ENCODE measurements at regions not wholly inside any gene's neighbourhood (a gene's known extent, or its start where the extent isn't known, plus 50 kb on each side); places are given as distances from the start of the nearest gene placed in this dataset.

GRCh38 chr14:85883101-85883500, 353.2 kb downstream of the FLRT2 start:
- Histone ChIP-seq H3K4me3 (ENCODE audit: low read length) (no peak overlapping the region), H3K27me3 (ENCODE audit: control insufficient read depth, insufficient read depth, low read length, poor library complexity, severe bottlenecking) (no peaks in the 10 kb centered on the region), H3K36me3 (ENCODE audit: control insufficient read depth, insufficient read depth, low read length) (no peaks in the 10 kb centered on the region), H3K9me3 (ENCODE audit: control insufficient read depth, low read length) (no peaks in the 10 kb centered on the region), H3K27ac (ENCODE audit: low read depth, low read length) (no peak overlapping the region), H3K9ac (ENCODE audit: extremely low read depth, low read length, poor library complexity, severe bottlenecking) (no peak overlapping the region), H3K4me1 (ENCODE audit: control insufficient read depth, insufficient read depth, low read length) (no peaks in the 10 kb centered on the region)
- no peak overlapping the region for H3K4me3 Mint-ChIP-seq
- H3K27me3 Mint-ChIP-seq (ENCODE audit: insufficient read depth), result no peaks in the 10 kb centered on the region
- peaks cover 3% of the 10 kb centered on the region for H3K9me3 Mint-ChIP-seq
- TF ChIP-seq CTCF (conservative IDR thresholded peaks at IDR 0.05), result no peak
- no peak overlapping the region for H3K27ac Mint-ChIP-seq
- DNase-seq, result no peak
- no peaks in the 10 kb centered on the region for H3K4me1 Mint-ChIP-seq
- no peaks in the 10 kb centered on the region for H3K36me3 Mint-ChIP-seq (ENCODE audit: low read depth)

GRCh38 chr14:85881935-85882334, 352.0 kb downstream of the FLRT2 start:
- Mint-ChIP-seq H3K36me3 (ENCODE audit: low read depth) (no peaks in the 10 kb centered on the region), H3K4me3 (no peak overlapping the region), H3K27ac (no peak overlapping the region), H3K4me1 (no peaks in the 10 kb centered on the region), H3K27me3 (ENCODE audit: insufficient read depth) (no peaks in the 10 kb centered on the region), H3K9me3 (peaks cover 3% of the 10 kb centered on the region)
- no peaks in the 10 kb centered on the region for H3K9me3 ChIP-seq (ENCODE audit: control insufficient read depth, low read length)
- H3K36me3 ChIP-seq (ENCODE audit: control insufficient read depth, insufficient read depth, low read length), result no peaks in the 10 kb centered on the region
- no peak overlapping the region for H3K27ac ChIP-seq (ENCODE audit: low read depth, low read length)
- 95 to 100% methylated on average over 2 of the region's 2 CpGs for WGBS, 2 experiments (ENCODE audit: insufficient coverage in 1 of 2, insufficient read length in 1 of 2)
- no peak overlapping the region for H3K4me3 ChIP-seq (ENCODE audit: low read length)
- DNase-seq, result no peak
- H3K27me3 ChIP-seq (ENCODE audit: control insufficient read depth, insufficient read depth, low read length, poor library complexity, severe bottlenecking), result no peaks in the 10 kb centered on the region
- no peak for TF ChIP-seq CTCF (conservative IDR thresholded peaks at IDR 0.05)
- no peaks in the 10 kb centered on the region for H3K4me1 ChIP-seq (ENCODE audit: control insufficient read depth, insufficient read depth, low read length)
- no peak overlapping the region for H3K9ac ChIP-seq (ENCODE audit: extremely low read depth, low read length, poor library complexity, severe bottlenecking)

- no peaks in the 10 kb centered on the region for H3K36me3 ChIP-seq (ENCODE audit: control insufficient read depth, insufficient read depth, low read length)
- Mint-ChIP-seq H3K27me3 (ENCODE audit: insufficient read depth) (no peaks in the 10 kb centered on the region), H3K4me3 (no peak overlapping the region), H3K4me1 (no peaks in the 10 kb centered on the region), H3K27ac (no peak overlapping the region), H3K36me3 (ENCODE audit: low read depth) (no peaks in the 10 kb centered on the region), H3K9me3 (peaks cover 2% of the 10 kb centered on the region)
- H3K4me1 ChIP-seq (ENCODE audit: control insufficient read depth, insufficient read depth, low read length), result no peaks in the 10 kb centered on the region
- no peak for DNase-seq
- no peak for TF ChIP-seq CTCF (conservative IDR thresholded peaks at IDR 0.05)
- H3K9me3 ChIP-seq (ENCODE audit: control insufficient read depth, low read length), result no peaks in the 10 kb centered on the region
- no peak overlapping the region for H3K27ac ChIP-seq (ENCODE audit: low read depth, low read length)
- H3K27me3 ChIP-seq (ENCODE audit: control insufficient read depth, insufficient read depth, low read length, poor library complexity, severe bottlenecking), result no peaks in the 10 kb centered on the region
- WGBS, 2 experiments (ENCODE audit: insufficient coverage in 1 of 2, insufficient read length in 1 of 2), result 94 to 96% methylated on average over 6 to 7 of the region's 7 CpGs
- H3K9ac ChIP-seq (ENCODE audit: extremely low read depth, low read length, poor library complexity, severe bottlenecking), result no peak overlapping the region
- no peak overlapping the region for H3K4me3 ChIP-seq (ENCODE audit: low read length)
These were observed 348.9 kb downstream of the FLRT2 start for GRCh38 chr14:85878874-85879273.

Measured in endodermal cell (in vitro differentiated cells).